Endothelial cell of hepatic sinusoid (primary cell): ENCODE measurements at regions not wholly inside any gene's neighbourhood (a gene's known extent, or its start where the extent isn't known, plus 50 kb on each side); places are given as distances from the start of the nearest gene placed in this dataset.

ENCODE experiments used
- in situ Hi-C: cut with HindIII; loops from 2 replicates; pipeline ENCODE4 v1.10.0; 2017; ENCODE audit warnings: low sequenced_read_pairs

- in situ Hi-C loops: no loop called here
Measured at GRCh38 chr17:77696721-77697460, 261.6 kb upstream of the TNRC6C start.

GRCh38 chr17:77697480-77698400 lies 260.8 kb upstream of the TNRC6C start:
- in situ Hi-C loops: no loop called here

GRCh38 chr17:77698903-77699623 lies 259.4 kb upstream of the TNRC6C start:
- in situ Hi-C loops: no loop called here

- in situ Hi-C loops: no loop called here
Measured at GRCh38 chr17:77700165-77700881, 258.2 kb upstream of the TNRC6C start.

GRCh38 chr17:77701996-77702395 lies 256.5 kb upstream of the TNRC6C start:
- in situ Hi-C loops: no loop called here

GRCh38 chr17:77704048-77704815 lies 254.3 kb upstream of the TNRC6C start:
- in situ Hi-C loops: no loop called here

- in situ Hi-C loops: no loop called here
Measured at GRCh38 chr17:77706938-77707337, 251.6 kb upstream of the TNRC6C start.

GRCh38 chr17:77707546-77707945 lies 251.0 kb upstream of the TNRC6C start:
- in situ Hi-C loops: no loop called here

GRCh38 chr17:77708049-77708448 lies 250.5 kb upstream of the TNRC6C start:
- in situ Hi-C loops: no loop called here

- in situ Hi-C loops: no loop called here
Measured at GRCh38 chr17:77708936-77709335, 249.6 kb upstream of the TNRC6C start.

GRCh38 chr17:77709594-77709993 lies 248.9 kb upstream of the TNRC6C start:
- in situ Hi-C loops: no loop called here

GRCh38 chr17:77712578-77712977 lies 245.9 kb upstream of the TNRC6C start:
- in situ Hi-C loops: no loop called here

GRCh38 chr17:77716289-77716926 lies 242.1 kb upstream of the TNRC6C start:
- in situ Hi-C loops: no loop called here

- in situ Hi-C loops: no loop called here
Measured at GRCh38 chr17:77717941-77718668, 240.4 kb upstream of the TNRC6C start.

GRCh38 chr17:77718669-77718961 lies 239.9 kb upstream of the TNRC6C start:
- in situ Hi-C loops: no loop called here

GRCh38 chr17:77719806-77720205 lies 238.7 kb upstream of the TNRC6C start:
- in situ Hi-C loops: no loop called here

- in situ Hi-C loops: no loop called here
Measured at GRCh38 chr17:77720946-77721845, 237.3 kb upstream of the TNRC6C start.

GRCh38 chr17:77721846-77722160 lies 236.7 kb upstream of the TNRC6C start:
- in situ Hi-C loops: no loop called here
